GM18909 (cell line): ENCODE measurements at regions not wholly inside any gene's neighbourhood (a gene's known extent, or its start where the extent isn't known, plus 50 kb on each side); places are given as distances from the start of the nearest gene placed in this dataset.
A peak's percentile ranks its signal among the peaks of the same experiment; 100 is the strongest.

Experiments used
- ATAC-seq: cut with Tn5 transposase; IDR thresholded peaks from one replicate; pipeline ENCODE4 v1.9.1; 2021; ENCODE audit warnings: mild to moderate bottlenecking; ENCODE audit not compliant: unreplicated experiment, poor library complexity

DNA sequence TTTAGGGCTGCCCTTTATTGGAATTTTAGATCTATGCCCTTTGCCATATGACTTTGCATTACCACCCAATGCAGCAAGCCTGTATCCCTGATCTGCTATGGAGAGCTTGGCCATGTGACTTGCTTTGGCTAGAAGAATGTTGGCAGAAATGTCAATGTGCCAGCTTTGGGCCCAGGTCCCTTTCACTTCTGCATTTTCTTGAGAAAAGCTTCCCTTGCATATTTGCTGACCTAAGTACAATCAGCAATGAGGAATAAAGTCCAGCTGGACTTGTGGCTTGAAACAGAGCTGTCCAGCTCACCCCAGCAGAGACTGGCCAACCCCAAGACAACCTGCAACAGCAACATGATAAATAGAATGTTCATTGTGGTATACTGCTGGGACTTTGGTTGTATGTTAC lies 135.9 kb downstream of the PAH start:
- ATAC-seq = no peak

DNA sequence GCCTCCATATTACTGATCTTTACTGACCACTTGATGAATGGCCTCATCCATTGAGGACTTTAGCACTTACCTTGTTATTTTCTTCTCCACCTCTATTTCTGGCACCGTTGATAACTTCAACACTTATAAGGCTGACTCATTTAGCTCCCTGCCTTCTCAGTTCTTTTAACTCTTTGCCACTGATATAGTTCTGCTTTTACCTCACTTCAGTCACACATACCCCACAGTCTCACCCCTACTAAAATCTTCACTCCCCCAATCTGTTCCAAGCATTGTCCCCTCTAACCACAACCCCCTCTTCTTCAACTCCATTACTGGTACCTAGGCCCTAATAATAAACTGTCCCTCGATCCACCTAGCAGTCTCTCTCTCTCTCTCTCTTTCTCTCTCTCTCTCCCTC lies 141.0 kb downstream of the PAH start:
- ATAC-seq = no peak

- ATAC-seq = peak; percentile 62
Observed at GRCh38 chr12:102769323-102769916, 147.6 kb downstream of the PAH start.

DNA sequence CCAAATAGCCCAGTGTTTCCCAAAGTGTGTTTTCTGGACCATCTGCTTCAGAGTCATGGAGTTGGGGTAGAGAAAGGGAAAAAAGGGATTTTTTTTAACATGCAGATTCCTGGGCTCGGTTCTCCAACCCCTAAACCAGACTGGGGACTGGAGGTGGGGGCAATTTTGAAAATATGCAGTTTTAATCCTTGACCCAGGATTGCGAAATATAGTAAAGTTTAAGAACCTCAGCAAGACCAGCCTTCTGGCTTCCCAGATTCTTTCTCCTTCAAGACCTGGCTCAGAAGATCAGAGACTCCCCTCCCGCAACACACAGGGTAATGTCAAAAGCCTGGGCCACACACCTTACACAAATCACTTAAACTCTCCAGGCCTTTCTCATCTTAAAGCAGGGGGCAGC lies 150.1 kb downstream of the PAH start:
- no peak for ATAC-seq

- no peak for ATAC-seq
Observed at GRCh38 chr12:102765736-102766135, 151.3 kb downstream of the PAH start.

DNA sequence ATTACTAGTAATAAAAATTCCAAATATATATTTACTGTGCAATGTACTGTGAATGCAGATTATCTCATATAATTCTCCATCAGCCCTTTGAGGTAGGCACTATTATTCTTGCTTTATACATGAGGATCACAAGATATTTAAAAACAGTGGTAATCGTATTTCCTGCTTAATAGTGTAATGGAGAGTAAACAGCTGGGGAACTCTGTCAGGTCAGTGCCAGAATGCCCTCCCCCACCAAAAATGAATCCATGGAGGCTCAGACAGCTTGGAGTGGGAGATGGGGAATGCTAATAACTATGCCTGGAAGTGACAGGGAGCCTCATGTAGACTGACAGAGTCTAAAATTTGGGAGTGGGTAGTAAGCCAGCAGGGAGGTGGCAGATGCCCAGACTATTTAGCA lies 153.6 kb downstream of the PAH start:
- no peak for ATAC-seq

GRCh38 chr12:102763061-102763460 lies 154.0 kb downstream of the PAH start:
- ATAC-seq = no peak

- ATAC-seq = no peak
Observed at GRCh38 chr12:102760322-102760721, 156.7 kb downstream of the PAH start.

DNA sequence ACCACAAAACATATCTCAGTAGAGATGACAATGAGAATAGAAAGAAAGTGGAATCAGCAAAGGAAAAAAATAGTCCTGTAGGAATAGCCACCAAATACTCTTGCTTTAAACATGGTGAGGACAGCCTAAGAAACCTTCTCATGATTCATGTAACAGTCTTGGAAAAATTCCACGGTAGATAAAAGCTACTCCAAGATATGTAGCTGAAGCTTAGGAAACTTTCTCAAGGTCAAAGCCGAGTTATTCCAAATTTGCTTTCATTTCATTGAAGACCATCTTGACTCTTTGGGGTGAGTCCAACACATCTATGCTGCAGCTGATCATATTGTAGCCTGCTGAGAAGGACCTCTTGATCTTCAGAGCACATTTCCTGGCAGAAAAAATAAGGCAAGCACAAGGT lies 157.6 kb downstream of the PAH start:
- ATAC-seq = no peak

DNA sequence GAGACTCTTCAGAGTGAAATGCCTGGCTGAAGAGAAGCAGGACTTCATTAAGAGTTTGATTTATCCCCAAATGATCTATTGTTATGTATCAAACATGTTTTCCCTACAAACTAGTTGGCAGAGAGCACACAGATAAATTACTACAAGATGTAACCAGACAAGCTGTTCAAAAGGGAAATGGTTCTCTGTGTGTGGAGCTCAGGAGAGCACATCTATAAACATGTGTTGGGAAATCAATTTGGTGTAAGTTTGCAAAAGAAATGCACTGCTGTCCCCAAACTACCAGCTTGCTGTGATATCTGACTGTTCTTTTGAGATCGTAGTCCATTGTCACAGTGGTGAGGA lies 159.2 kb downstream of the PAH start:
- ATAC-seq = no peak

GRCh38 chr12:102757154-102757881 lies 159.7 kb downstream of the PAH start:
- no peak for ATAC-seq

- no peak for ATAC-seq
Observed at GRCh38 chr12:102756530-102756929, 160.5 kb downstream of the PAH start.

DNA sequence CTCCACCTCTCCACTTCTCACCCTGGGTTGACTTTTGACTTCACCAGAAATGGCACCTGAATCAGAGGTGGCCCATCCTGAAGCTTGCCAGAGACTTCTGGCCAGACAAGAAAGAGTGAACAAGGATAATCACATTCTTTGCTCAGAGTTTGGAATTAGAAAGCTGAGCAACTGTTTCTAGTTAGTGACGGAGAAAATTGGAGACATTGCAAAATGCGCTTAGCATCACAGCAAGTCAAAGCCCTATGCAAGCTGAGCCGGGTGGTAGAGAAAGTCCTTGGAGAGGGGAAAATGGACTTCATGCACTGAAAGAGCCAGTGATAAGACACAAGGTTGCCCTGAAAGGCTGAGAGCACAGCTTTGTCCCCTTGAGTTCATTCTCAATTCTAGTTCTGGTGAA lies 161.8 kb downstream of the PAH start:
- no peak for ATAC-seq

DNA sequence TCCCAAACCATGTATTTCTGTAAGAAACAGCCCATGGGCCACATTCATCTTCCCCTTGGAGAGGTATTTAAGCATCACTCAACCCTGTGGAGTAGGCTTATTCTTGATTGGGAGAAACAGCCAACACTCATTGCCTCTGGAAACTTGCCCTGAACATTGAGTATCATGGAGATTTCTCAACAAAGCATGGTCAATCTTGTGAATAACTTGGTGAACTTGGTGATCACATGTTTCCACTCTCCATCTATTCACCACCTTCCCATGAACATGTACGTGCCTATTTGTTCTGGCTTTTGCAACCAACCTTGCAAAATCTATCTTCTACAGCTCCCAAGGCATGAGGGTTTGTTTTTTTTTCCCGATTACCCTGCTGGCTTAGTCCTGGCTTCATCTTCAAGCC lies 163.2 kb downstream of the PAH start:
- no peak for ATAC-seq

DNA sequence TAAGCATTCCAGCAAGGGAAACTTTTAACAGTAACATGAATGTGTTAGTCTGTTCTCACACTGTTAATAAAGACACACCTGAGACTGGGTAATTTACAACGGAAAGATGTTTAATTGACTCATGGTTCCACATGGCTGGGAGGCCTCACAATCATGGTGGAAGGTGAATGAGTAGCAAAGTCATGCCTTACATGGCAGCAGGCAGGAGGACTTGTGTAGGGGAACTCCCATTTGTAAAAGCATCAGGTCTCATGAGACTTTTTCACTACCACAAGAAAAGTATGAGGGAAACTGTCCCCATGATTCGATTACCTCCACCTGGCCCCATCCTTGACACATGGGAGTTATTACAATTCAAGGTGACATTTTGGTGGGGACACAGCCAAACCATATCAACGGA lies 168.3 kb downstream of the PAH start:
- ATAC-seq = no peak

DNA sequence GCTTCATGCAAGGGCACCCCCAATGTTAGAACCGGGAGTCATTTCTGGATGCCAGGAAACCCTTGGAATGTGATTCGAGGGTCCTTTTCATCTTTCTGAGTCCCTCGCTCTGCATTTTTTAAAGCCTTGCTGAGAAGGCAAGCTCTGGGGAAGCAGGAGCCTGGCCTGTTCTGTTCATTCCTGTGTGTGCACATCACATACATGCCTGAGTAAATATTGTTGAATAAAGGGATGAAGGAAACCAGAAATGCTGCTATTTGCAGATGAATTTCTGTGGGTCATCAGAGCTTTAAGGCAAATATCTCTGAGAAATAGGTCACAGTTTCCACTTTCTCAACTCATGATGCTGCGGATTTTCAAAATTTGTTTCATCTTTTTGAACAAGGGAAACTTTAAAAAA lies 170.1 kb downstream of the PAH start:
- no peak for ATAC-seq

DNA sequence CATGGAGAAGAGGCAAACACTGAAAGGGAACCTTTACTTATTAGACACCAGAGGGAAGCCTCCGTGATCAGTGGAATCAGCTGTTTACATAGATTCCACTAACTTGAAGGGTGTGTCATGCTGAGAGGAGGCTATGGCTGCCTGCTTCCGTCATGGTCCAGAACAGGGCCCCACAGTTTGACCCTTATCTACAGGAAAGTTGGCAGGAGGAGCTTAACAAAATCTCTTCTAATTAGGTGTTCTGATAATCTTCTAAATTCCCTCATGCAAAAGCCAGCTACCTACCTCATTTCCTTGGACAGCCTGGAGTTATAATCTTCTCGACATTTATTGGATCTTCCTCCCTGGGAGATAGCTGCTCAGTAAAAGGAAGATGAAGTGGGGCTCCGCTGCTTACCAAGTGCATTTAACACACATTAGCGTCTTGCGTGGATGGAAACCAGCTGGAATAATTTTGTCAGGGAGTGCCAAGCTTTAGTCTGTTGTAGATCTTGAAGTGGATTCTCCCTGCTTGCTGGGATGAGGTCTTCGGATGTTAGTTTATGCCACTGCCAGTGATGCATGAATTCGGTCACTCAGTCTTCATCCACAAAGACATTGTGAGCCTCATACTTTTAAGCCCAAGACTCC lies 171.0 kb downstream of the PAH start:
- no peak for ATAC-seq

- ATAC-seq = no peak
Observed at GRCh38 chr12:102741196-102741595, 175.8 kb downstream of the PAH start.

DNA sequence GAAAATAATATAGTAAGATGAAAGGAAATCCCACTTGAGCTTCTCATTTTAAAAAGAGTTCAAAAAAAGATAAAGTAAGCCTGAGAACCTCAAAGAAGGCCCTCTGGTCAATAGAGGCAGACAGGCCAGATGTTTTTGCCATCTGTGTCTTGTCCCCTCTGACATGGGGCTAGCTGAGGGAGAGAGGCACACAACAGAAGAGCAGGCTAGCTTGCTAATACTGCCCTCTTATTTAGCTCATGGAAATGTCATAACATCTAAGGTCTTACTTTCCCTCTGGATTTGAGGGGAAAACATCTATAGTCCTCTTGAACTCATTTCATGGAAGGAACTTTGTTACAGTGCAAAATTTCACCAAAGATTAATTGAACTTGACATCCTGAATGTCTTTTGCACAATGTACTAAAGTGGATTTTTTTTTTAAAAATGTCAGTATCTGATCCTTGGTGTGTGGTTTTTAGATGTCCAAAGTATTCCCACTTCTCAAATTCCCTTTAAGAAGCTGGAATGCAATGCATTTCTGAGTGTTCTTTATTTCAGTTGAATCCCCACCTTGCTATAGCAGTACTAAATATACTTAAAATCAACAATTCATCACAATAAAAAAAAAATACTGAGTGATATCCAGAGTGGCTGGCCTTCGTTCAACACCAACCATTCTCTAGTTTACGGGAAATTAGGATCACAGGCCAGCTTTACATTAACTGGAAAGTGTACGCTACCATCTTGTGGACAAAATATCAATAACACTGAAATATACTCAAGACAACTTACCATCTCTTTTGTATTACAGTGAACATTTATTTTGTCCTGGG lies 176.7 kb downstream of the PAH start:
- ATAC-seq = no peak

DNA sequence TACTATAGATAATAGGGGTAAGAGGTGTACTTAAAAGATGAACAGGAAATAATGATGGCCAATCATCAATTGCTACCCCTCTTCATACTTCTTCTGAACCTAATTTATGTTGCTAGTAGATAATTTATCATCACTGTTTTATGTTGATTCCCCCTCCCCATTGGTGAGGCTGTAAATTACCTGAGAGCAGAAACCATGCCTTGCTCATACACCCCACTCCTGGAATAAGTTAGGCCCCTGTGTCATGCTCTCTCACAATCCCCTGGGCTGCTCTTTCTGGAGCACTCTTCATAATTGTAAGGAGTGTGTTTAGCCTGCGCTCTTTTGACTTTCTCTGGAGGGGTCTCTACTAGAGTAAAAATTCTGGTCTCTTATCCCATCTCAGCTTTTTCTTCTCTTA lies 180.7 kb downstream of the PAH start:
- no peak for ATAC-seq

- ATAC-seq = peak; percentile 97
Observed at GRCh38 chr12:102735104-102735503, 181.9 kb downstream of the PAH start.
